ENCODE measurements at regions not wholly inside any gene's neighbourhood (a gene's known extent, or its start where the extent isn't known, plus 50 kb on each side); places are given as distances from the start of the nearest gene placed in this dataset.
A peak's percentile ranks its signal among the peaks of the same experiment; 100 is the strongest.

DNA sequence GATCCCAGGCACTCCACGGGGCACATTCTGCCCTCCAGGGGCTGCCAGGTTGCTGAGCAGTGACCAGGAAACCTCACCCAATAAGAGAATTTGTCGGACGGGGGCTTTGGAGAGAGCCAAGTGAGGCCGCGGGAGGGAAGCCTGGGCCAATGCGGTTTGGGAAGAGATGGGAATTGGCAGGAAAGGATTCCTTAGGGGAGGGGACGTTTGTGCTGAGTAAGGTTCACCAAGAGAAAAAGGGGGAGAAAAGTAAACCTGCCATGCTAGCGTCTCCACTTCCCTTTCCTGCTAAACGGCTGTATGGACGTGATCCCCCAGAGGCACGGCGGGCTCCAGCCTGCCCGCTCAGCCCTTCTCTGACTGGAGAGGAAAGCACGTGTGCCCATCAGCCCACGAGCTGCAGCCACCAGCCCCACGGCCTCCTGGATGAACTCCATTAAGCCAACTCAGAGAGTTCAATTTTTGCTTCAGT is 194.4 kb upstream of the ID2 start:
- TF ChIP-seq, protein P1, sequence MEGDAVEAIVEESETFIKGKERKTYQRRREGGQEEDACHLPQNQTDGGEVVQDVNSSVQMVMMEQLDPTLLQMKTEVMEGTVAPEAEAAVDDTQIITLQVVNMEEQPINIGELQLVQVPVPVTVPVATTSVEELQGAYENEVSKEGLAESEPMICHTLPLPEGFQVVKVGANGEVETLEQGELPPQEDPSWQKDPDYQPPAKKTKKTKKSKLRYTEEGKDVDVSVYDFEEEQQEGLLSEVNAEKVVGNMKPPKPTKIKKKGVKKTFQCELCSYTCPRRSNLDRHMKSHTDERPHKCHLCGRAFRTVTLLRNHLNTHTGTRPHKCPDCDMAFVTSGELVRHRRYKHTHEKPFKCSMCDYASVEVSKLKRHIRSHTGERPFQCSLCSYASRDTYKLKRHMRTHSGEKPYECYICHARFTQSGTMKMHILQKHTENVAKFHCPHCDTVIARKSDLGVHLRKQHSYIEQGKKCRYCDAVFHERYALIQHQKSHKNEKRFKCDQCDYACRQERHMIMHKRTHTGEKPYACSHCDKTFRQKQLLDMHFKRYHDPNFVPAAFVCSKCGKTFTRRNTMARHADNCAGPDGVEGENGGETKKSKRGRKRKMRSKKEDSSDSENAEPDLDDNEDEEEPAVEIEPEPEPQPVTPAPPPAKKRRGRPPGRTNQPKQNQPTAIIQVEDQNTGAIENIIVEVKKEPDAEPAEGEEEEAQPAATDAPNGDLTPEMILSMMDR (IDR thresholded peaks at IDR 0.05) = no peak
- Histone ChIP-seq H3K36me3 (no peaks in the 10 kb centered on the region), H3K27me3 (replicated peaks; ENCODE audit: insufficient read depth) (no peaks in the 10 kb centered on the region), H3K4me1 (ENCODE audit: control insufficient read depth in 1 of 2, low read depth in 2 of 2) (no peaks in the 10 kb centered on the region), H3K9me3 (no peaks in the 10 kb centered on the region), H3K4me3 (peak overlapping the region; percentile 9), H3K27ac (no peak overlapping the region)
- ATAC-seq (ENCODE audit: insufficient number of reproducible peaks, low FRiP score, low read depth) (no peak), DNase-seq (ENCODE audit: low spot score) (no peak)

DNA sequence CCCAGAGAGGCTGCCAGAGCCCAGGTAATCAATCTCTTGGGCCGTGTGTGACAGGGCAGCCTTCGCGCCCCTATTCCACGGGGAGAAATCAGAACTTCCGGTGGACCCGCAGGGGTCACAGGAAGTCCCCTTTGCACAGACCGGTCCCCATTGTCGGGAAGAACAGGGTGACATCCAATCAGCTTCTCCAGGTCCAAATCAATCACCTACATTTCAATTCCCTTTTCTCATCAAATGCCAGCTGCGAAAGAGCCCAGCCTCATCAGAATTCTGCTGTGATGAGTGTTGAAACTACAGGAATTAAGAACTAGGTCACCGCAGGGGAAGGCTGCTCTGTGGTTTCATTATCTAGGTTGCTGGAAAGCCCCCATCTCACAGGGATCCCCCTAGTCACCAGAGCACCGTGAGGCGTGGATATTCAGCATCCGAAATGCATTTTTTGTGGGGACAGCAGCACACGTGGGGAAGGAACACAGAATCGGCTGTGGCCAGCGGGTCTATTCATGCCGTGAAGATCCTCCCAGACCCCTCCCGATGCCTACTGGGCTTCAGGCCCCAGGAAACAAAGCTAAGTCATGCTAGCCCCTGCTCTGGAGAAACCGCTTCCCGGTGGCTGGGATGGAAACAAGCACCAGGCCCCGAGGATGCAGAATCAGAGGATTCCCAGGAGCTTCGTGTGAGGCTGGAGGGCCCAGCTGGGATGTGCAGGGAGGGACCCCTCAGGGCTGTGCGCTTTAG is 193.7 kb upstream of the ID2 start:
- TF ChIP-seq, protein P1 (IDR thresholded peaks at IDR 0.05) = no peak
- Histone ChIP-seq H3K36me3 (no peaks in the 10 kb centered on the region), H3K4me3 (peak overlapping the region; percentile 9), H3K27me3 (replicated peaks; ENCODE audit: insufficient read depth) (no peaks in the 10 kb centered on the region), H3K9me3 (no peaks in the 10 kb centered on the region), H3K4me1 (ENCODE audit: control insufficient read depth in 1 of 2, low read depth in 2 of 2) (no peaks in the 10 kb centered on the region), H3K27ac (no peak overlapping the region)
- no peak for DNase-seq (ENCODE audit: low spot score)
- no peak for ATAC-seq (ENCODE audit: insufficient number of reproducible peaks, low FRiP score, low read depth)

DNA sequence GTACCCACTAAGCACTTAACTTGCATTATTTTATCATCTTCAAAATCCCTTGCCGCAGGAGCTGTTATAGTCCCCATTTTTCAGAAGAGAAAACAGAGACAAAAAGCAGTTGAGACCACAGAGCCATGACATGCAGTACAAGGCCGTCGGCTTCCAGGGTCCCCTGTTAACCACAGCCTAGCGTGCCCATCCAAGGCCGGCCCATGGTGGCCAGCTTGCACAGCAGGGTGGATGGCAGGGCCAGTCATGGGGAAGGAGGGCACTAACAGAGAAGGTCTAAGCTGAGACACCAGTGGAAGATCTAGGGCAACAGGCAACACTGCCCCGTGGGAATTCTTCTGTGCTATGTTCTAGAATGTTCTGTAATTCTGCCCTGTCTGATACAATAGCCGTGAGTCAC is 192.6 kb upstream of the ID2 start:
- Histone ChIP-seq H3K4me3 (no peak overlapping the region), H3K27me3 (replicated peaks; ENCODE audit: insufficient read depth) (no peaks in the 10 kb centered on the region)

DNA sequence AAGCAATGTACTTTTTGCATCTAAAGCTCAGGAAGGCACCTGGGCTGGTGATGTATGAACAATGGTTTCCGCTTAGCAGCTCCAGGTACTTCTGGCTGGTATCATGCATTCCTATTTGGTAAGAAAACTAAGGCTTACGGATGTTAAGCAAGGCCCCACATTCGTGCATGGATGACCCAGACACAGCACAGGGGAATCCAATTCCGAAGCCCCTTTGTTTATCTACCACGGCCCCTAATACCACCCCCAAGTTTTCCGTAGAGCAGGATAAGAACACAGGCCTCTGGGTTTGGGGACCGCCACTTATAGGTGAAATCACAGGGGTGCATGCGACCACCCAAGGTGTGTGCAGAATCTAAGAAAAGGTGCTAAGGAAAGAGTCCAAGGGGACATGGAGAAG is 192.1 kb upstream of the ID2 start:
- TF ChIP-seq, protein P1 (IDR thresholded peaks at IDR 0.05) = no peak
- Histone ChIP-seq H3K9me3 (no peaks in the 10 kb centered on the region), H3K27me3 (replicated peaks; ENCODE audit: insufficient read depth) (no peaks in the 10 kb centered on the region), H3K4me1 (ENCODE audit: control insufficient read depth in 1 of 2, low read depth in 2 of 2) (no peaks in the 10 kb centered on the region), H3K4me3 (no peak overlapping the region), H3K36me3 (no peaks in the 10 kb centered on the region), H3K27ac (no peak overlapping the region)
- no peak for DNase-seq (ENCODE audit: low spot score)
- ATAC-seq (ENCODE audit: insufficient number of reproducible peaks, low FRiP score, low read depth) = no peak

More for the DNA sequence above, 192.6 kb upstream of the ID2 start:
- Histone ChIP-seq H3K9me3 (no peaks in the 10 kb centered on the region), H3K27ac (no peak overlapping the region), H3K36me3 (no peaks in the 10 kb centered on the region), H3K4me1 (ENCODE audit: control insufficient read depth in 1 of 2, low read depth in 2 of 2) (no peaks in the 10 kb centered on the region)
- TF ChIP-seq, protein P1 (IDR thresholded peaks at IDR 0.05) = no peak
- DNase-seq (ENCODE audit: low spot score) (no peak), ATAC-seq (ENCODE audit: insufficient number of reproducible peaks, low FRiP score, low read depth) (no peak)

DNA sequence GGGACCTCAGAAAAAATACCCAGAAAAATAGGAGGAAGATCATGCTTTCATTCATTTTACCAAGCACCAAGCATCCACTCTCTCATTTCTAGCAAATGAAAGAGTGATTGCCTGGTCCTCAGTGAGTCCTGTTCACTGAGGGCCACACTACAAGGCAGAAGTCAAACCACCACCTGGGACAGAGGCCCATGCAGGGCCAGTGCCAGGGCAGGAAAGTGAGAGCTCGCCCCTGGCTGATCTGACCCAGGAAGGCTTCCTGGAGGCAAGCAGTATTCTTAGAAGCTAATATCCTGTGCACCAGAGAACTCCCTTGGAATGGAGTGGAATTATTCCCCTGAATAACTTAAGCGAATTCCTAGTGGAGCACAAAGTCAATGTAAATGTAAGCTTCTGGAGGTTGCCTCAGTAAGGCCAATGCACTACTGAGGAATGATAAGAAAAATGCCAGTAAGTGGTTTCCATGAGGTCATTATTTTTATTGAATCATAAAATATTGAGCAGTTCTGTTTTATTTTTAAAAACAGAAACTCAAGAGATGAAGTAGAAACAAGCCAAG is 191.6 kb upstream of the ID2 start:
- no peak for ATAC-seq (ENCODE audit: insufficient number of reproducible peaks, low FRiP score, low read depth)
- Histone ChIP-seq H3K4me3 (no peak overlapping the region), H3K4me1 (ENCODE audit: control insufficient read depth in 1 of 2, low read depth in 2 of 2) (no peaks in the 10 kb centered on the region), H3K27ac (no peak overlapping the region), H3K27me3 (replicated peaks; ENCODE audit: insufficient read depth) (no peaks in the 10 kb centered on the region), H3K36me3 (no peaks in the 10 kb centered on the region), H3K9me3 (no peaks in the 10 kb centered on the region)
- DNase-seq (ENCODE audit: low spot score) = no peak
- TF ChIP-seq, protein P1 (IDR thresholded peaks at IDR 0.05) = no peak

Measured in thoracic aorta (tissue), 2 donors.